NCI-H1092 (cell line): ENCODE measurements at regions not wholly inside any gene's neighbourhood (a gene's known extent, or its start where the extent isn't known, plus 50 kb on each side); places are given as distances from the start of the nearest gene placed in this dataset.
A peak's percentile ranks its signal among the peaks of the same experiment; 100 is the strongest.

Experiments used
- DNase-seq: peaks from one replicate; lab custom pipeline; 2025; lab: John Stamatoyannopoulos, UW

DNA sequence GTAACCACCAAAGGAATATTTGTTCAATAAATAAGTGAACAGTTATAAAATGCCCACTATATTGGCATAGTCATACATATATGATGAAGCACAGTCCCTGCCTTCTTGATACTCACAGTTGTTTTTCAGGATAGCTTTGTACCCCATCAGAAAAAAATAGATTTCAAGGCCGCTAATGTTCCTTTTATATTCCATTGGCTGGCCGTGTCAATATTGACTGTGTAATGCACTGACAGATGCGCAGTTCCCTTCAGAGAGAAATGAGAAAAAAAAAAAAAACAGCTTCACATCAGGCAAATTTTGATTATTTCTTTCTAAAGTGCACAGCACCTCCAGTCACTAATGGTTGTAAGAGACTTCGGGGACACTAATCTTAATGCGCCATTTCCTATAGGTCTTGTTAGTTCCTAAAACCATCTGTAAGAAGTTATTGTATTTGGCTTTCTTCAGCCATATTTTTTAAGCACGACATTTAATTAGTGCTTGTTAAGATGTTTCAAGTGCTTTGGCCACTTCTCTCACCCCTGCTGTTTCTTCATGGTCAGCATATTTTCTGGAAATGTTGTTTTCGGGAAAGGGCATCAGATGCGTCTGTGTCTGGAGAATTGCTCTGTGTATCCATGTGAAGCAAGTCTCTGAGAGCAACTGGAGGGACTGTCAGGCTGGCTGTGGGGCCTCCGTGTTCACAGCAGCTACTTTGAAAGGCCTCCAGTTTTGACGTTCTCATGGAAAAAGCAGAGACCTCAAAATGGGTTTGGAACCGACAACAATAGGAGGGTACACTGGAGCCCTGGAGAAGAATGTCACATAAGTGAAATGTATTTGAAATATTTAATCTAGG lies 378.3 kb downstream of the MTX2 start:
- DNase-seq = peak; percentile 59

DNA sequence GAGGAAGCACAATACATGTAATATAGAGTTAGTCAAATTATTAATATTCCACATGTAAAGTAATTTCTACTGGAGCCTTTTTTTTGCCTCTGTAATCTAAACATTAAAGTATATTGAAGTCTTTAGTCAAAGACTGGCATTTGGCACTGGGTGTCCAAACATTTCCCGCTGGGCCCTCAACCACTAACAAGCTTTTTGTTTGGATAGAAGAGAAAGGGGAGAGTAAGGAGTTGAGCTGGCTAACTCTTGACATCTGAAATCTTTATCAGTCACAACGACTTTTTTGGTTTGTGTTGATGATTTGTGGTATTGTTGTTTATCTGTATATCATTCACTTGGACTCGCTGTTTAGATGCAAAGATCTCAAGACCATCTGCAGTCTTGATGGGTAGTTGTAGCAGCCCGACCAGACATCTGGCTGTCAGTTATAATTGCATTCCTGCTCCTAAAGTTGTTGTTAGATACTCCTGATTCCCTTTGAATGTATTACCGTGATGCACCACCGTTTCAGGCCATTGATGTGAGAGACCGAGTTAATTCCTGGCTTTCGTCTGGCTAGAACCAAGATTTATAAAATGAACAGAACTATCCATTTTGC lies 379.6 kb downstream of the MTX2 start:
- DNase-seq = no peak

GRCh38 chr2:176650104-176650837 lies 381.0 kb downstream of the MTX2 start:
- DNase-seq = peak; percentile 15

GRCh38 chr2:176650838-176651555 lies 381.8 kb downstream of the MTX2 start:
- DNase-seq = no peak

DNA sequence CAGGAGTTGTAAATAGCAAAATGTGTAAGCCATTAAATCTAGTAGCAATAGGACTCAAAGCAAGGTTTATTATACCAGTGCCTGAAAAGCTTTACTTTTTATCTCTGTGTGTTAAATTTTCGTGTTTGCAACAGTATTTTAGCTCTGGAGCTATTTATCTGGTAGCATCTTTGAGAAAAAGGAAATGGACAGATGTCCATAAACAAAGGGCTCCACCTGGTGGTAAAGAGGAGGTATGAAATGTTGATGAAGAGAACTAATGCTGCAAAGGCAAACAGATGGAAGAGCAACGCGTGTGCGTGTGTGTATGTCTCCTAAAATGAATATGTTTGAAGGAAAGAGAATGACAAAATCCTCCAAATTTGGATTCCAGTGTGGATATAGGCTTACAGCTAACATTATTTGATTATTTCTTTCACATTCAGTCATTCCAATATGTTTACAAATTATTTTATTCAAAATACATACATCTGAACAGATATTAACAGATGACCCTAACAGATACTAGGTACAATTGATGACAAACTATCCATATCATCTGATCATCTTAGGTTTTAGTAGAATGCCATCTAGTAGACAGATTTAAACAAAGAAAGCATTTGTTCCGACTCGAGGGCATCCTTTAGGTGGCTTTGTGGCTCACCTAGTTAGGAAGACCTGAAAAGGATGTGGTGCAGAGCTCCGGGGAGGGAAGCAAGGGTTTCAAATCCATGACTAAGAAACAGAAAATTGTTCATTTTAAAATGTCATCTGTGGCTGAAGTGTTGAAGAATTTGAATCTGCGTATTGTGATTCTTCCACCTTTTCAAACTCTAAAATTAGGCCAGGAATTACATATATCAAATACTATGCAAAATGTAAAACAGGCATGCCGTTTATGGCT lies 383.3 kb downstream of the MTX2 start:
- DNase-seq = peak; percentile 46

DNA sequence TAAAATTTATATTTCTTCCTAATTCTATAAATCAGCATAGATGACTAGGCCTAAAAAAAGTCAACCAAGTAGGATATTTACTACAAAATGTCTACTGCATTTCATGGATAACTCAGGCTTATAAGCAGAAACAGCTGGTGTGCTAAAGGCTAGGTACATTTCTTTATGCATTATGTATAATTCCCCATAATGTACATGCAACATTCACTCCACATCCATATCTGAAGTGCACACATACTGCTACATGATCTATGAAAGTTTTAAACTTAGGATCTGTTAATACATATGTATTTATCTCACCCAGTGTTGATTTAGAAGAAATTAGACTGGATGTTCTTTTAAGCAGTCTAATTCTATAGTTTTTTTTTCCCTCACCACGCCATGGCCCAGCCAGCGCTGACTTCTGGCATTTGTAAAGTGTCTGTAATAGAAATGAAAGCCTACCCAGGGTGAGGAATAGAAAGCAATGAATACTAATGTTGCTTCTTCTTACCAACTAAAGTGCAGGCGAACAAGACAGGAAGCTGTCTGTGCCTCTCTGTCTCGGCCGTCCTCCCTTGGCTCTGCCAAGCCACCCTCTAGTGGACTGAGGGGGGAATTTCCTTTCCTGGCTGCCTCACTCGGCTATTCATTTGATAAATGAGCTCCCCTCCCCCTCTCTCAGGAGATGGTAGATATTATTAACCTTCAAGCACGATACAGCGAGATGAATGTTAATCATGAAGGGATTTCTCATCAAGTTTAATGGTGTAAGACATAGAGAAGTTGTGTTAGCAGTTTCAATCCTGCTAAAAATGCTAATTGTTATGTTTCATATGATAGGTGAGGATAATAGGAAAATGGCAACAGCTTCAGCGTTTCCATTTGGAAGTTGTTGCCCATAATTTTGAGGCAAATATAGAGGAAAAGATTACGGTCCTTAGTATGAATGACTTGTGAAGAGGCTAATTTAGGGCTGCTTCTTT lies 384.5 kb downstream of the MTX2 start:
- DNase-seq = peak; percentile 74

DNA sequence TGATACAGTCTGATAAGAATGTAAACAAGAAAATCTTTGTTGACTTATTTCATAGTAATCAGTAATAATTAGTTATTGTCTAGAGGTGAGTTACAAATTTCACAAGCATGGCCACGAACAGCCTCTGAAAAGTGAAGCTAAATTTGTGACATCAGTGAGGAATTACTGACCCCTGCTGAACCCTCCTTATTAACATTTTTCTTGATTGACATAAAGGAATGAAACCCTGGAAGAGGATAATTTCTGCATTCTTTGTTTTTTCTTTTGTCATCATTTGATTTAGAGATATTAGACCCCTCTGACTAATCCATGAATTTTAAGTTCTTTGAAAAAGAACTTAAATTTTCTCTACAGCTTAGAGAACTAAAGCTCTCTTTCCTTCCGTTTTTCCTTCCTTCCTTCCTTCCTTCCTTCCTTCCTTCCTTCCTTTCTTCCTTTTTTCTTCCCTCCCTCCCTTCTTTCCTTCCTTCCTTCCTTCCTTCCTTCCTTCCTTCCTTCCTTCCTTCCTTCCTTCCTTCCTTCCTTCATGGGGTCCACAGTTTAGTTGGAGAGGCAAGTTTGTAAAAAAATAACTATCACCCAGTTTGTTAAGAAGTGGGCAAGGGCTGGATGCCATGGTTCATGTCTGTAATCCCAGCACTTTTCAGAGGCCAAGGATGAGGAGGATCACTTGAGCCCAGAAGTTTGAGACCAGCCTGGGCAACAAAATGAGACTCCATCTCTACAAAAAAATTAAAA lies 387.0 kb downstream of the MTX2 start:
- no peak for DNase-seq

DNA sequence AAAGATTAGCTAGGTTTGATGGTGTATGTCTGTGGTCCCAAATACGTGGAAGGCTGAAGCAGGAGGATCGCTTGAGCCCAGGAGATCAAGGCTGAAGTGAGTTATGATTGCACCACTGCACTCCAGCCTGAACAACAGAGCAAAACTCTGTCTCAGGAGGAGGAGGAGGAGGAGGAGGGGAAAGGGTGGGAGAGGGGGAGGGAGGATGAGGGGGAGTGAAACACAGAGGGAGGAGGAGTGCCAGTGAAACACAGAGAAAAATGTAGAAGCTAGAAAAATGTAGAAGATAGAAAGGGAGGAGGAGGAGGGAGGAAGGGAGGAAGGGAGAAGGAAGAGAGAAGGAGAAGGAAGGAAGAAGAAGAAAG lies 387.5 kb downstream of the MTX2 start:
- DNase-seq = no peak

- DNase-seq = no peak
These were observed 388.2 kb downstream of the MTX2 start for GRCh38 chr2:176657393-176657792.

- DNase-seq = no peak
These were observed 389.5 kb downstream of the MTX2 start for GRCh38 chr2:176658708-176659107.

GRCh38 chr2:176662753-176663152 lies 393.5 kb downstream of the MTX2 start:
- no peak for DNase-seq

GRCh38 chr2:176664478-176664877 lies 395.2 kb downstream of the MTX2 start:
- DNase-seq = no peak

DNA sequence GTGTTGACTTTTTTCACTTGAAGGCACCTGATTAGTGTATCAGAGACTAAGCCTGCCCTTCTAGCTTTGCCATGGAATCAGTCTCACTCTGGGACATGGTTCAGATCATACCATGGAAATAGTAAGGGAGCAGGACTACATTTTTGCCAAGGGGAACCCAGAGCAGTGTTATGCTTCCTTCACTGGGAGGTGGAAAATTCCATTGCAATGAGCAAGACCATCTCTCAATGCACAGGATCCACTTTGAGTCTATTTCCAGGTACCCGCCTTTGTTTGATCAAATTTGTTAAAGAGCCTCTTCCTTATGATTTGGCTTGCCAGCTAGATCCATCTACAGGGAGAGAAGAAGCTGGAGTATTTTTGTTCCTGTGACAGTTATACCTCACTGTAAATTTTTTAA lies 395.8 kb downstream of the MTX2 start:
- no peak for DNase-seq

DNA sequence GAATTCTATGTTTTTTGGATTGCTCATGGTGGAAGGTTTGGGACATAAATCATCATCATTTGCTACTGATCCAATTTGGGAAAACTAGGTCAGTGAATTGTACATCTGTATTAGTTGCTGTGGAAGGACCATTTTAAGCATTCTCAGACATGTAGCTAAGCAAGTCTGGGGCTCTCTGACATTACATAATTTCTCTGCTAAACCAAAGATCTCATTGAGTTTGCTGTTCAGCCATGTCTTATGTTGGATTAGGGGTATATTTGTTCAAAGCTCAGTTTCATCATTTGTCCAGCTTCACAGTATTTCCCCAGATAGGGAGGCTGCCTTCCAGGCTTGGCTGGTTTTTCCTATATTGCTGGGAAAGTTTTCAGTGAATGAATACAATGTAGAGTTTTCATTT lies 399.7 kb downstream of the MTX2 start:
- DNase-seq = no peak

DNA sequence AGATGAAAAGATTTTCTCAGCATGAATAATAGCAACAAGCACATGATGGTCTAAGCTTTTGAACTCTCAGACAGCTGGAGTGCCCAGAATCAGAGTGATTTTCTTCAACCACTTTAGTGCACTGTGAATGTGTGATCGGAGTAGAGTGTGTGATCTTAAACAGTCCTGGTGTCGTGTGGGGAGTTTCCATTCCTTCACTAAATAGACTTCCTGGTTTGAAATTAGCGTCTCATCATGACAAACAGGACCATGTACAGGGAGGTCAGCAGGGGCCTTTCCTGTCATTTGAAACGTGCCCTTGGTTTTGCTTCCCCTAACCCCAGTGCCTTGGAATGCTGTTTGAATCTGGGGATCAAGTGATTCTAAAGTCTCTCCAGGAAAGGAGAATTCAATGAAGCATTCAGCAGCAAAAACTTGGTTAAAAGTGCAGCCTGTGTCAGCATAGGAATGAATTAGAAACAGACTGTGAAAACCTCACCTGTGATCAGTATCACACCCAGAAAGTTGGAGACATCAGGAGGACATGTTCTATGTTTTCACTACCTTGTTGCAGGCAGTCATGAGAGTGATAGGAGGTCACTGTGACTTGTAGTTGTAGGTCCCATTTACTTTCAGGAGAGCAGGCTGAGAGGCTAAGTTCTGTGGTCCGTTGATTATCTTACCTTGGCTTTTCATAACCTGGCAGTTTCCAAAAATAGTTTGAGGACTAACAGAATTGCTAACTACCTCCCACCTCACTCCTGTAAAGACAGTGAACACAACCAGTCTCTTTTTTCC lies 400.3 kb downstream of the MTX2 start:
- no peak for DNase-seq

DNA sequence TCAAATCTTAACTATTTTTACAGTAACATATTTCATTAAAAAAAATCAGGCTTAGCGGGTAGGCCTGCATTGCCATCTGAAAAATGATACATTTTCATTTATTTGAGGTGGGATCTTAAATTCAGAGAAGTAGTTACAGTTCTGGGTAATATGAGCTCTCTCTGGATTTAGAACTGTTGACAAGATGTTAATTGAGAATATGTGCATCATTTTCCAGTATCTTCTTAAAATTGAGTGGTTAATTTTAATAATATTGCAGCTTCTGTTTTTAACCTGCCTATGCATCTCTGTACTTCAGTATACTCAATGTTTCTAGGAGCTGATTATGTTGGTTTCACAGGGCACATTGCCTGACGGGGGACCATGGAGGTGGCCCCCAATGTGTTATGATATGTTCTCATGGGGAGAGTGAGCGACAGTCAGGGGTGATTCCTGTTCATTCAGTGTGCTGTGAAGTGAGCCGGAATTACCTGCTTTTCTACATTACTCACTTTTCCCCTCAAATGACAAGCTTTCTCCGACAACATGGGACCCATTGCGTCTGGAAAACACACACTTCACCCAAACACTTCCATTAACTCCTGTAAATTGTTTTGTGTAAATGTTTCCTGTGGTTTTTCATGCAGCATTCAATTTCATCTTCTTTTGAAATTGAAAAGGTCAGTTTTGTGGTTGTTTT lies 406.2 kb downstream of the MTX2 start:
- DNase-seq = no peak

DNA sequence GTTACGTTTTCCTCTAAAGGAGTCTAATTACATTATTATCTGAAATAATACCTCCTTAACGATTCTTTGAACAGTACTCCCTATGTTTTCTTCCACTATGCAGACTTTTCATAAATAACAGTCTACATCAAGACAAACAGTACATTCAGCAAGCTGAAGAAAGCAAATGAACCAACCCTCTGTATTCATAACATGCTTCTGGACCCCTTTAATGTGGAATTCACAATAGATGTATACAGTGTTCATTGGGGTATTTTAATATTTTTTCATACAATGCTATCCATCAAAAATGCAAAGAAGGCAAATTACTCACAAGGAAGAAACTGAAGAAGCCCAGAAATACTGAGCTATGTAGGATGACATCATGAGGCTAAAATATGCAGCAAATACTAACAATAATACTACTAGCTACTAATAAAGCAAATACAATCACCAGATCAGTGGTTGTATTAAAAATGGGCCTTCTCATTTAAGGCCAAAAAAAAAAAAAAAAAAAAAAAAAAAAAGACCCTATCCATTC lies 408.6 kb downstream of the MTX2 start:
- DNase-seq = no peak

GRCh38 chr2:176678571-176678970 lies 409.3 kb downstream of the MTX2 start:
- DNase-seq = no peak
